ENCODE measurements at regions not wholly inside any gene's neighbourhood (a gene's known extent, or its start where the extent isn't known, plus 50 kb on each side); places are given as distances from the start of the nearest gene placed in this dataset.
"Not testable (repeated sequence)": the region's sequence is repeated elsewhere in the genome, so short reads cannot be mapped to it uniquely, and the experiment has no call there.

GRCh38 chr5:156199045-156199444 lies 127.9 kb upstream of the SGCD start:
- no peak for DNase-seq (ENCODE audit: low spot score)

- DNase-seq (ENCODE audit: low spot score), result no peak
These were observed 125.8 kb upstream of the SGCD start for GRCh38 chr5:156200938-156201787.

DNA sequence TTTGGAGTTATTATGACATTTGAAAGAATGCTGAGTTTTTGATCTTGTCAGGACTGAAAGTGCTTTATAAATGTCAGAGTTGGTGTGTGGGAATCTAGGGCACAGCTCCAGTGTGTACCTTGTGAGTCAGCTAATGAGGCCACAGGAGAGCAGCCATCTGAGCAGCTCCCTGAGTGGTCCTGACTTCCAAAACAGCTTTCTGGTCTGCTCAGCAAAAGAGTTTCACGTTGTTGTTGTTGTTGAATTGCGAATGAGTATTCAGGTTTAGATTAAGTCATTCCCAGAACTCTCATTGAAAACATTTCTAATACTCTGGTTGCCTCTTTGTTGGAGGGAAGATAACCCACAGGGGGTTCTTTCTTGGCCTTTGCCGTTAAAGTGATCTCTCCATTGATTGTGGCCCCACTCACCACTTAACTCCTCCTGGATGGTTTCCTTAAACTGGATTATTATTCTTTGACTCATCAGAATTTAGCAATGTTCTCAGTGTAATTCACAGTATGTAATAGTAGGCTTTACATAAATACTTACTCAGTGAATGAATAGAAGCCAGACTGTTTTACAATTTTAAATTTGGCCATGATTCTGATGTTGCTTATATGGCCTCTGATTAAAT lies 125.1 kb upstream of the SGCD start:
- DNase-seq (ENCODE audit: low spot score), result peak; percentile 65

DNA sequence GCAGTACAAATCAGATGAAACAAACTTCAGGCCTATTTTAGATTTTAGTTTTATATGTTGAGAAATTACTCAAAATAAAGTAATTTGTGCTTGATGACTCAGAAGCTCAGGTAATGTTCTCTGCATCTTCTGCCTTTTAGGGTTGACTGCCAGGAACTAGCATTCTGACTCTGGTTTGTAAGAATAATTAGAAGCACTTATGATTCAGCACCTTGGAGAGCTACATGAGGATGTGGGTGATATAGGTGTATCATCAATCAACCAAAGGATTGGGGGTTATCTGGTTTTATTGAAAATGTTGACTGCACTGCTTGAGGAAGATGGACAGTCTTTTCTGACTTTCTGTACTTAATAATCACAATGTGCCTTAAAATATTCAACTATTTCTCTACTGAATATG lies 118.7 kb upstream of the SGCD start:
- DNase-seq (ENCODE audit: low spot score), result peak; percentile 42

- no peak for DNase-seq (ENCODE audit: low spot score)
These were observed 108.4 kb upstream of the SGCD start for GRCh38 chr5:156218367-156219158.

GRCh38 chr5:156219483-156220005 lies 107.4 kb upstream of the SGCD start:
- DNase-seq (ENCODE audit: low spot score), result no peak

GRCh38 chr5:156221816-156222215 lies 105.1 kb upstream of the SGCD start:
- DNase-seq (ENCODE audit: low spot score), result no peak

DNA sequence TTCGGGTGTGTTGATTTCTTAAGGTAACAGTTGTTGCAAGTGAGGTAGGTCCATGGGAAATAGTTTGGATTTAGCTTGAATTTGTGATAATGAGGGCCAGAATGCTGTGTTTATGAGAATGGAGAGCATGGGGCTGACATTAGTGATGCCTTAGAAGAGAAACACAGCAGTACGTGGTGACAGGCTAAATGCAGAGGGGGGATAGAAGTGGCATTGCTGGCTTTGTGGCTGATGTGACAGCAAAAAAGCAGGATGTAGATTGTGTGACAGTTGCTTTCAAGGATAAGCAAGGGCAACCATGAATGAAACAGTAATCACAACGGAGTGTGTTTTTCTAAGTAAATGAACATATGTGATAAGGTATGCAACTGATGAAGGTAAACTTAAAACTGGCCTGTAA lies 103.4 kb upstream of the SGCD start:
- no peak for DNase-seq (ENCODE audit: low spot score)

- not testable (repeated sequence) for DNase-seq (ENCODE audit: low spot score)
These were observed 100.5 kb upstream of the SGCD start for GRCh38 chr5:156226485-156226884.

- no peak for DNase-seq (ENCODE audit: low spot score)
These were observed 96.1 kb upstream of the SGCD start for GRCh38 chr5:156230887-156231286.

DNA sequence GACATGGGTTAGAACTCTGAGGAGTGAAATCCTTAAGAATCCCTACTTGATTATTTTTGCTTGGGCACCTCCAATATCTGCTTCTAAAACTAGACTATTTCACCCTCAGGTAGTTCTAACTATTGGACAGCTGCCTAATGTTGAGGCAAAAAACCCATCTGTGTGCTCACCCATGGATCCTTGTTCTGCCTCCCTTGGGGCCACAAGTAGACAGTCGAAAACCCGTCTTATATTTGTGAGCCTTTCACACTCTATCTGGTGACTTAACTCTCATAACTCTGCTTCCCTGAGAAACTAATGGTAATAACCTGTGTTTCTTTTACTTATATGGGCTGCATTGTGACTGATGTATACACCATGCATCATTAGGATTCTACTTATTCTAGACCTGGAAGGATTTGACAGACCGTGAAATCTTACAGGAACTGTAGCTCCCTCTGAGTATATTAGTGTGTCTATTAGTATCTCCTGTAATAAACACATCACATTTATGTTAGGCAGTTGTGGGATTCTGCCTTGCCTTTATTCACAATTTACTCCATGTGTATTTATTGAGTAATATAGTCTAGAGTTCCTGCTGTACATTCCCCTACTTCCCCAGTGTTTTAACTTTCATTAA lies 94.6 kb upstream of the SGCD start:
- no peak for DNase-seq (ENCODE audit: low spot score)

DNA sequence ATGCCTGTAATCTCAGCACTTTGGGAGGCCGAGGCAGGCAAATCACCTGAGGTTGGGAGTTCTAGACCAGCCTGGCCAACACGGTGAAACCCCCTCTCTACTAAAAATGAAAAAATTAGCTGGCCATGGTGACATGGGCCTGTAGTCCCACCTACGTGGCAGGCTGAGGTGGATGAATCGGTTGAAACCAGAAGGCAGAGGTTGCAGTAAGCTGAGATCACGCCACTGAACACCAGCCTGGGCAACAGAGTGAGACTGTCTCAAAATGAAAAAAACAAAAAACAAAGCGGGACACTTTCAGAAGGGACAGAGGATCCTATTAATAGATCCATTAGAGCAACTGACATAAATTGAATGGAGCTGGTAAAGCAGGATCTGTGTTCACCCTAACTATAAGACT lies 89.6 kb upstream of the SGCD start:
- no peak for DNase-seq (ENCODE audit: low spot score)

DNA sequence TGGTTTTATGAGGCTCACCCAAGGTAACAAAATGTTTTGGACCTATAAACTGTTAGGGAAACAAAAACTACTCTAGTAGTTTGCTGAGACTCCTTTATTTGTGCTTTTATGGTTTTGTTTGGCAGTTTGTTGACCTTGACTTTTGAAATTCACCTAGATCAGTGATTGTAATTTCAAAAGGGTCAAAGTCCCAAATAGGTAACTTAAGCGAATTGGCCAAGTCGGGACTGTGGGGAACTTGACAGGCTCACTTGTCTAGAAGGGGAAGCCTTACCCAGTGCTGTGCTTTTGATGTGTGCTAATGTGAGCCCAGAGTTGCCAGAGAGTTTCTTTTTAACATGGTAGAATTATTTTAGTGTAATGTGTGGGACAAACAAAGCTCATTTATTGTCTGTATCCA lies 87.2 kb upstream of the SGCD start:
- no peak for DNase-seq (ENCODE audit: low spot score)

DNA sequence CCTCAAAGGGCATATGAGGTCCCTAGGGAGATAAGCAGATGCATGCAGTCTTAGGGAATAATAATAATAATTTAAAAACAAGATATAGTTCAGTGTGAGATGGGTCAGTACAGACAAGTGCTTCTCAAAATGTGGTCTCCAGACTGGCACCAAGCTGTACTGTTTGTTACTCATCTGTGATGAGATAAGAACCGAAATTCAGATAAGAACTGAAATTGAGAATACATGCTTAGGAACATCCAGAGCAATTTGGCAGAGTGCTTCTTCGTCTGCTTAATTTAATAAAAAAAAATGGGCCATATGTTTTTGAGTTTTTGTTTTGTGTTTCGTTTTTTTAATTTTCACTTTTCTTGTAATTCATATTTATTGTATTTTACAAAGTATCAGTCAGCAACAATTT lies 86.5 kb upstream of the SGCD start:
- DNase-seq (ENCODE audit: low spot score), result no peak

DNA sequence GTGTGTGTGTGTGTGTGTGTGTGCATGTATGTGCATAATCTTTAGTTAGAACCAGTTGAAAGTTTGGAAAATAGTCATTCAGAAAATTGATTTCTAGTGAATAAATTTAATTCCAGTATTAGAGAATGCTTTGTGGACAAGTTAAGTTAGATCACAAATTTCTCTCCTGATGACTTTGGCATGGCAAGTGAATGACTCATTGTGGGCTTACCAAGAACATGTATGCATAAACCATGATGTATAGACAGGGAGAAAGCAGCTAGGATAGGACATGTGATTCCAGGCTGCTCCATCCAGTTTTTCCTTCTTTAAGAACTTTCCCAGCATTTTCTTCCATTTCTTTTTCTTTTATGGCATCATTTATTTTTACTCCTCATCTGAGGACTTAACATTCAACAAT lies 85.7 kb upstream of the SGCD start:
- DNase-seq (ENCODE audit: low spot score), result no peak

- DNase-seq (ENCODE audit: low spot score), result no peak
These were observed 81.1 kb upstream of the SGCD start for GRCh38 chr5:156245895-156246294.

DNA sequence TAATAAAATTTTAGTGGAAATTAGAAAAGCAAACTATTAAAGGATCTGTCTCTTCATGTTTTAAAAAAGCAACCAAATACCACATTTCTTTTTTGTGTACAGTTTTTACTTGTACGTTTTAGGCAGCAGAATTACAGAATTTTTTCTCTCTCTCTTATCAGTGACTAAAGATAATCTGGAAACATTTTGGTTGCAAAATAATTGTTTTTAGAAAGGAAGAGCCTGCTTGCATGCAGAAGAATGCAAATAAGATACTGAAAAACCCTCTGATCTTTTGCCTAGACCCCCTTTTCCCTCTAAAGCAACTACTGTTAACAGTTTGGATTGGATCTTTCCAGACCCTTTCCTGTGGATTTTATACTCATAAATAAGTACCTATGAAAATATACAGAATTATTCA lies 75.9 kb upstream of the SGCD start:
- DNase-seq (ENCODE audit: low spot score), result no peak

- no peak for DNase-seq (ENCODE audit: low spot score)
These were observed 73.8 kb upstream of the SGCD start for GRCh38 chr5:156253130-156253529.

DNA sequence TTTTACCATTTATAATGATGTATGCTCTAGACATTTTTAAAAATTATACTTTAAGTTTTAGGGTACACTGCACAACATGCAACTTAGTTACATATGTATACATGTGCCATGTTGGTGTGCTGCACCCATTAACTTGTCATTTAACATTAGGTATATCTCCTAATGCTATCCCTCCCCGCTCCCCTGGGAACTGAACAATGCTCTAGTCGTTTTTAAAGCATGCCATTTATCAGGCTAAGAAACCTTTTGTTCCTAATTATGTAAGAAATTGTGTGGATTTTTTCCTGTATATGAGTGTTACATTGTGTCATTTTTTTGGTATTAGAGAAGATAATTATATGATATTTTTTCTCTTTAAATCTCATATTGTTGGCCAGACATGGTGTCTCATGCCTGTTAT lies 72.8 kb upstream of the SGCD start:
- DNase-seq (ENCODE audit: low spot score), result no peak

DNA sequence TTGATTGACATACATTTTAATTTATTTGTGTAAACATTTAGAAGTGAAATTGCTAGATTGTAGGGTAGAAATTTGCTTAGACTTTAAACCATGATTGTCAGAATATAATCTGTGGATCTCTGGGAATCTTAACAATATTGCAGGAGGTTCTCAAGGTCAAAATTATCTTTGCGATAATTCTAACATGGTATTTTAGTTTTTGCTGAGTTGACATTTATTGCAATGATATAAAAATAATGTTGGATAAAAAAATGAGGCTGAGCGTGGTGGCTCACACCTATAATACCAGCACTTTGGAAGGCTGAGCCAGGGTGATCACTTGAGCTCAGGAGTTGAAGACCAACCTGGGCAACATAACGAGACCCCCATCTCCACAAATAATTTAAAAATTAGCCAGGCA lies 70.3 kb upstream of the SGCD start:
- DNase-seq (ENCODE audit: low spot score), result no peak

GRCh38 chr5:156258934-156259333 lies 68.0 kb upstream of the SGCD start:
- DNase-seq (ENCODE audit: low spot score), result no peak

DNA sequence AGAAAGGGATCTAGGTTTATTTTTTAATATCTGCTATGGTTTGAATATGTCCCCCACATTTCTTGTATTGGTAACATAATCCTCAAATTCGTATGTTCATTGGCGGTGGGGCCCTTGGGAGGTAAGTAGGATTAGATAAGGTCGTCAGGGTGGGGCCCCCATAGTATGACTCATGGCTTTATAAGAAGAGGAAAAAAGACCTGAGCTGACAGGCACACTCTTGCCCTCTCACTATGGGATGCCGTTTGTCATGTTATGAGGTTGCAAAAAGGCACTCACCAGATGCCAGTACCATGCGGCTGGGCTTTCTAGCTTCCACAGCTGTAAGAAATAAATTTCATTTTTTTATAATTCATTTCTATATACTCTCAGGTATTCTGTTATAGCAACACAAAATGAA lies 67.3 kb upstream of the SGCD start:
- no peak for DNase-seq (ENCODE audit: low spot score)

Data from putamen (tissue), 1 donor.